ENCODE measurements at regions not wholly inside any gene's neighbourhood (a gene's known extent, or its start where the extent isn't known, plus 50 kb on each side); places are given as distances from the start of the nearest gene placed in this dataset.

DNA sequence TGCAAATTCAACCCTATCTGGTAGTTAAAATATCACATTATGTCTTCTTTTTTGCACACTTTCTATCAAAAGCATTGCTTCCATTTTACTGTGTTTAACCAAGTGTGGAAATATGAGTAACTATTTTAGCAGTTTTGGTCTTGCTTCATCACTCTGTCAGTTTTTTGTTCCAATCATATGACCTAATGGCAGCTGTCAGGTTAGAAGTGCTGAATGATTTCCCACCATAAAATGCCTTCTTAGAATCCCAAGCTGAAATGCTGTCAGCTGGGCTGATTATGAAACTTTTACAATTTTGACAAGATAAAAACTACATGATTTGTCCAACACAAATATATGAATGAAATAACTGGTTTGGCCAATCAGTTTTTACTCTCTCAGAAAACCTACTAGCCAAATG lies 1654.6 kb upstream of the RAG2 start:
- H3K36me3 Mint-ChIP-seq (ENCODE audit: low read depth, unreplicated experiment), result peaks cover 3% of the 10 kb centered on the region
- DNase-seq (ENCODE audit: low spot score), result no peak
- TF ChIP-seq, protein P1, sequence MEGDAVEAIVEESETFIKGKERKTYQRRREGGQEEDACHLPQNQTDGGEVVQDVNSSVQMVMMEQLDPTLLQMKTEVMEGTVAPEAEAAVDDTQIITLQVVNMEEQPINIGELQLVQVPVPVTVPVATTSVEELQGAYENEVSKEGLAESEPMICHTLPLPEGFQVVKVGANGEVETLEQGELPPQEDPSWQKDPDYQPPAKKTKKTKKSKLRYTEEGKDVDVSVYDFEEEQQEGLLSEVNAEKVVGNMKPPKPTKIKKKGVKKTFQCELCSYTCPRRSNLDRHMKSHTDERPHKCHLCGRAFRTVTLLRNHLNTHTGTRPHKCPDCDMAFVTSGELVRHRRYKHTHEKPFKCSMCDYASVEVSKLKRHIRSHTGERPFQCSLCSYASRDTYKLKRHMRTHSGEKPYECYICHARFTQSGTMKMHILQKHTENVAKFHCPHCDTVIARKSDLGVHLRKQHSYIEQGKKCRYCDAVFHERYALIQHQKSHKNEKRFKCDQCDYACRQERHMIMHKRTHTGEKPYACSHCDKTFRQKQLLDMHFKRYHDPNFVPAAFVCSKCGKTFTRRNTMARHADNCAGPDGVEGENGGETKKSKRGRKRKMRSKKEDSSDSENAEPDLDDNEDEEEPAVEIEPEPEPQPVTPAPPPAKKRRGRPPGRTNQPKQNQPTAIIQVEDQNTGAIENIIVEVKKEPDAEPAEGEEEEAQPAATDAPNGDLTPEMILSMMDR (IDR thresholded peaks at IDR 0.05; ENCODE audit: unreplicated experiment), result no peak
- peaks cover 5% of the 10 kb centered on the region for H3K27me3 Mint-ChIP-seq (ENCODE audit: unreplicated experiment)
- no peak overlapping the region for H3K4me3 Mint-ChIP-seq (ENCODE audit: unreplicated experiment)
- peaks cover 7% of the 10 kb centered on the region for H3K9me3 Mint-ChIP-seq (ENCODE audit: unreplicated experiment)
- H3K27ac Mint-ChIP-seq (ENCODE audit: unreplicated experiment), result no peak overlapping the region
- H3K4me1 Mint-ChIP-seq (ENCODE audit: unreplicated experiment), result no peaks in the 10 kb centered on the region

DNA sequence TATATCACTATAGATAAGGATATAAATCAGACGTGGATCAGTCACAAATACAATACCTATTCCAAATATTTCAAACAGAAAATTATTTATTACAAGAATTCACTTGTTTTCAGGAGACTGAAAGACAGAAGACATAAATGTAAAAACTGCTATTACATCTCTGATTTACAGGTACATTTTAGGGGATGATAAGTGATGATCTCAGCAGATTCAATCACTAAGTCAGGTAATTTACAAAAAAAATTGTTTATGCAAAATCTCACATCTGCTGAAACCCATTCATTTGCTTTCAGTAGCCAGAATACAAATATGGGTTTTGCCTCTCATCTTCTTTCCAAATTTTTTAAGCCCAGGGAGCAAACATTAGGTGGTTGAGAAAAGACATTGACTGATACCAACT lies 1648.4 kb upstream of the RAG2 start:
- DNase-seq (ENCODE audit: low spot score), result no peak
- no peak overlapping the region for H3K4me3 Mint-ChIP-seq (ENCODE audit: unreplicated experiment)
- H3K27me3 Mint-ChIP-seq (ENCODE audit: unreplicated experiment), result peaks cover 4% of the 10 kb centered on the region
- no peak overlapping the region for H3K27ac Mint-ChIP-seq (ENCODE audit: unreplicated experiment)
- peaks cover 3% of the 10 kb centered on the region for H3K36me3 Mint-ChIP-seq (ENCODE audit: low read depth, unreplicated experiment)
- H3K9me3 Mint-ChIP-seq (ENCODE audit: unreplicated experiment), result peaks cover 11% of the 10 kb centered on the region
- TF ChIP-seq, protein P1 (IDR thresholded peaks at IDR 0.05; ENCODE audit: unreplicated experiment), result no peak
- H3K4me1 Mint-ChIP-seq (ENCODE audit: unreplicated experiment), result no peaks in the 10 kb centered on the region

DNA sequence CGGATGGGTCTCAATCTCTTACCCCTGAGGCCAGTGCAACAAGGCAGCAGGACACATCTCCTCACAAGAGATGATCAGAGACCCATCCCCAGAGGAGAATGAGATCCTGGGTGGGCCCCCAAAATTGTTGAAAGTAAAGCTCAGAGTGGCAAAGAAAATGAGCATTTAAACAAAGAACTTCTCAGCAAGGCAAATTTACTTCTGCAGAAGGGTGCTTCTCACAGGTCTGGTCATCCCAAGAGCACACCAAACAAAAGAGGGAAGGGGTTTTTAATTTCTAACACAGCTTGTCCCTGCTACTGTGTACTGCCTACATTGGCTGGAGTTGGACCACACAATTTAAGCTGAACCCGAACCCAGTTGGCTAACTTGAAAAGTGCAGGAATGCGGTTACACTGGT lies 1628.6 kb upstream of the RAG2 start:
- TF ChIP-seq, protein P1 (IDR thresholded peaks at IDR 0.05; ENCODE audit: unreplicated experiment), result no peak
- Mint-ChIP-seq H3K27me3 (ENCODE audit: unreplicated experiment) (peaks cover 2% of the 10 kb centered on the region), H3K4me3 (ENCODE audit: unreplicated experiment) (no peak overlapping the region), H3K9me3 (ENCODE audit: unreplicated experiment) (peaks cover 19% of the 10 kb centered on the region), H3K36me3 (ENCODE audit: low read depth, unreplicated experiment) (peaks cover 9% of the 10 kb centered on the region), H3K4me1 (ENCODE audit: unreplicated experiment) (no peaks in the 10 kb centered on the region), H3K27ac (ENCODE audit: unreplicated experiment) (no peak overlapping the region)
- no peak for DNase-seq (ENCODE audit: low spot score)

DNA sequence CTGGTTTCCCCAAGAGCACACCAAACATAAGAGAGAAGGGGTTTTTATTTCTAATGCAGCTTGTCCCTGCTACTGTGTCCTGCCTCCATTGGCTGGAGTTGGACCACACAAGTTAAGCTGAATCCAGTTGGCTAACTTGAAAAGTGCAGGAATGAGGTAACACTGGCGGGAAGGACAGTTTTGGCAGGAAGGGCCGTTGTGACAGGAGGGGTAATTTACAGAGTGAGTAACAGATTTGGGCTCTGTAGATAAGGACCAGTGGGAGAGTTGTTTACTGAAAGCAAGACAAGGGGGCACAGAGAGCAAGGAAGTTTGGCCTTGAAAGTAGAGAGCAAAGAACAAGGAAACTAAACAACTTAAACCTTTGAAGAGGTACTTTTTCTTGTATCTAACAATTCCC lies 1623.3 kb upstream of the RAG2 start:
- TF ChIP-seq, protein P1 (IDR thresholded peaks at IDR 0.05; ENCODE audit: unreplicated experiment), result no peak
- Mint-ChIP-seq H3K9me3 (ENCODE audit: unreplicated experiment) (peaks cover 8% of the 10 kb centered on the region), H3K27ac (ENCODE audit: unreplicated experiment) (no peak overlapping the region), H3K36me3 (ENCODE audit: low read depth, unreplicated experiment) (peaks cover under 1% of the 10 kb centered on the region), H3K4me3 (ENCODE audit: unreplicated experiment) (no peak overlapping the region), H3K27me3 (ENCODE audit: unreplicated experiment) (no peaks in the 10 kb centered on the region), H3K4me1 (ENCODE audit: unreplicated experiment) (no peaks in the 10 kb centered on the region)
- DNase-seq (ENCODE audit: low spot score), result no peak

DNA sequence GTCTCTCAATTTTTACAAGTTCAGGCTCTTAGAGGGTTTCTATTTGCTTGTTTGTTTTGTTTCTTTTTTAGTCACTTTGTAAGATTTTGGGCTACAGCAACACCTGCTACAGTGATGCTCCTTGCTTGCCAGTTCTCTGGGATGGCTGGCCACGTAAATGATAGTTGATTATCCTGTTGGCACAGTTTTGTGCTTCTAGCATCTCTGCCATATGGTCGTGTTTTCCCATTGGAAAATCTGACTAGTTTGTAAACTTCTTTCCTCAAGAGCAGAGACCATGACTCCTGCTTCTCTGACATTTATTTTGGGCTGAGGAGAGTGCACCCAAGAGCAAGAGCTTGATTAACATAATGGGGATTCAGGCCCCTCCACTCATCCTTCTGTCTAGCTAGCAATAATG lies 1621.6 kb upstream of the RAG2 start:
- no peak overlapping the region for H3K4me3 Mint-ChIP-seq (ENCODE audit: unreplicated experiment)
- no peaks in the 10 kb centered on the region for H3K36me3 Mint-ChIP-seq (ENCODE audit: low read depth, unreplicated experiment)
- no peaks in the 10 kb centered on the region for H3K9me3 Mint-ChIP-seq (ENCODE audit: unreplicated experiment)
- H3K27me3 Mint-ChIP-seq (ENCODE audit: unreplicated experiment), result no peaks in the 10 kb centered on the region
- no peak for DNase-seq (ENCODE audit: low spot score)
- TF ChIP-seq, protein P1 (IDR thresholded peaks at IDR 0.05; ENCODE audit: unreplicated experiment), result no peak
- no peak overlapping the region for H3K27ac Mint-ChIP-seq (ENCODE audit: unreplicated experiment)
- no peaks in the 10 kb centered on the region for H3K4me1 Mint-ChIP-seq (ENCODE audit: unreplicated experiment)
